Hypothalamus (tissue), 51 donors: ENCODE measurements at regions not wholly inside any gene's neighbourhood (a gene's known extent, or its start where the extent isn't known, plus 50 kb on each side); places are given as distances from the start of the nearest gene placed in this dataset.
"Not testable (repeated sequence)": the region's sequence is repeated elsewhere in the genome, so short reads cannot be mapped to it uniquely, and the experiment has no call there.

Experiments
- DNase-seq, 51 donors: peaks; one replicate each; lab custom pipeline; 2025; lab: John Stamatoyannopoulos, UW

GRCh38 chr2:242041816-242042215 is 172.3 kb downstream of the RTP5 start:
- no peak for DNase-seq

GRCh38 chr2:242043538-242044312 is 174.2 kb downstream of the RTP5 start:
- DNase-seq = no peak

GRCh38 chr2:242044313-242044590 is 174.7 kb downstream of the RTP5 start:
- no peak for DNase-seq

GRCh38 chr2:242045596-242046144 is 176.1 kb downstream of the RTP5 start:
- not testable (repeated sequence) for DNase-seq

- DNase-seq = peak in 1 of 51 donors; percentile 18
Measured at GRCh38 chr2:242046206-242046826, 176.8 kb downstream of the RTP5 start.

GRCh38 chr2:242047963-242048362 is 178.4 kb downstream of the RTP5 start:
- no peak for DNase-seq

GRCh38 chr2:242048479-242048878 is 178.9 kb downstream of the RTP5 start:
- no peak for DNase-seq

GRCh38 chr2:242049492-242049891 is 180.0 kb downstream of the RTP5 start:
- not testable (repeated sequence) for DNase-seq

GRCh38 chr2:242051463-242051862 is 181.9 kb downstream of the RTP5 start:
- no peak for DNase-seq

GRCh38 chr2:242052421-242052820 is 182.9 kb downstream of the RTP5 start:
- DNase-seq = no peak

GRCh38 chr2:242053921-242054320 is 184.4 kb downstream of the RTP5 start:
- DNase-seq = no peak

- DNase-seq = no peak
Measured at GRCh38 chr2:242054406-242054805, 184.9 kb downstream of the RTP5 start.

- DNase-seq = no peak
Measured at GRCh38 chr2:242054881-242055801, 185.6 kb downstream of the RTP5 start.

GRCh38 chr2:242056026-242056425 is 186.5 kb downstream of the RTP5 start:
- DNase-seq = no peak

- DNase-seq = no peak
Measured at GRCh38 chr2:242056785-242057184, 187.3 kb downstream of the RTP5 start.

- no peak for DNase-seq
Measured at GRCh38 chr2:242057379-242058040, 188.0 kb downstream of the RTP5 start.

- DNase-seq = no peak
Measured at GRCh38 chr2:242058116-242058680, 188.7 kb downstream of the RTP5 start.

- no peak for DNase-seq
Measured at GRCh38 chr2:242059566-242059965, 190.0 kb downstream of the RTP5 start.

GRCh38 chr2:242060212-242060835 is 190.8 kb downstream of the RTP5 start:
- DNase-seq = no peak

GRCh38 chr2:242061930-242062329 is 192.4 kb downstream of the RTP5 start:
- DNase-seq = not testable (repeated sequence)
